ENCODE measurements at regions not wholly inside any gene's neighbourhood (a gene's known extent, or its start where the extent isn't known, plus 50 kb on each side); places are given as distances from the start of the nearest gene placed in this dataset.

GRCh38 chr4:66837279-66837922, 707.9 kb downstream of the CENPC start:
- TF ChIP-seq CTCF (IDR thresholded peaks at IDR 0.05; ENCODE audit: low read depth, low read length), result no peak
- H3K9me3 ChIP-seq, result 0 out of 2 replicates have a peak, but pooled peaks cover 2% of the 10 kb centered on the region
- H3K4me3 ChIP-seq (ENCODE audit: low read depth, low read length), result no peak overlapping the region
- no peak for DNase-seq
- H3K27me3 ChIP-seq, result no peaks in the 10 kb centered on the region
- no peaks in the 10 kb centered on the region for H3K4me1 ChIP-seq
- H3K36me3 ChIP-seq, result no peaks in the 10 kb centered on the region

GRCh38 chr4:66829310-66829709, 716.0 kb downstream of the CENPC start:
- TF ChIP-seq CTCF (IDR thresholded peaks at IDR 0.05; ENCODE audit: low read depth, low read length), result no peak
- no peak overlapping the region for H3K4me3 ChIP-seq (ENCODE audit: low read depth, low read length)
- DNase-seq, result no peak
- H3K9me3 ChIP-seq, result 0 out of 2 replicates have a peak, but pooled peaks cover 2% of the 10 kb centered on the region
- no peaks in the 10 kb centered on the region for H3K36me3 ChIP-seq
- no peaks in the 10 kb centered on the region for H3K27me3 ChIP-seq
- no peaks in the 10 kb centered on the region for H3K4me1 ChIP-seq

- no peak overlapping the region for H3K4me3 ChIP-seq (ENCODE audit: low read depth, low read length)
- no peaks in the 10 kb centered on the region for H3K9me3 ChIP-seq
- H3K4me1 ChIP-seq, result no peaks in the 10 kb centered on the region
- H3K27me3 ChIP-seq, result no peaks in the 10 kb centered on the region
- TF ChIP-seq CTCF (IDR thresholded peaks at IDR 0.05; ENCODE audit: low read depth, low read length), result no peak
- no peaks in the 10 kb centered on the region for H3K36me3 ChIP-seq
- no peak for DNase-seq
Observed at GRCh38 chr4:66820681-66821080, 724.6 kb downstream of the CENPC start.

GRCh38 chr4:66814277-66814676, 731.0 kb downstream of the CENPC start:
- H3K27me3 ChIP-seq, result no peaks in the 10 kb centered on the region
- H3K9me3 ChIP-seq, result no peaks in the 10 kb centered on the region
- no peaks in the 10 kb centered on the region for H3K36me3 ChIP-seq
- TF ChIP-seq CTCF (IDR thresholded peaks at IDR 0.05; ENCODE audit: low read depth, low read length), result no peak
- H3K4me3 ChIP-seq (ENCODE audit: low read depth, low read length), result no peak overlapping the region
- no peaks in the 10 kb centered on the region for H3K4me1 ChIP-seq
- no peak for DNase-seq

- Histone ChIP-seq H3K27me3 (no peaks in the 10 kb centered on the region), H3K4me1 (no peaks in the 10 kb centered on the region), H3K9me3 (no peaks in the 10 kb centered on the region; the same call in 1 of the 2 replicates), H3K4me3 (ENCODE audit: low read depth, low read length) (no peak overlapping the region), H3K36me3 (no peaks in the 10 kb centered on the region)
- no peak for DNase-seq
- TF ChIP-seq CTCF (IDR thresholded peaks at IDR 0.05; ENCODE audit: low read depth, low read length), result no peak
Observed at GRCh38 chr4:66805582-66805981, 739.7 kb downstream of the CENPC start.

GRCh38 chr4:66804979-66805378, 740.3 kb downstream of the CENPC start:
- Histone ChIP-seq H3K27me3 (no peaks in the 10 kb centered on the region), H3K36me3 (no peaks in the 10 kb centered on the region), H3K4me1 (no peaks in the 10 kb centered on the region), H3K9me3 (no peaks in the 10 kb centered on the region; the same call in 1 of the 2 replicates), H3K4me3 (ENCODE audit: low read depth, low read length) (no peak overlapping the region)
- no peak for TF ChIP-seq CTCF (IDR thresholded peaks at IDR 0.05; ENCODE audit: low read depth, low read length)
- DNase-seq, result no peak

Data from BE2C (cell line).